GM23338 (cell line): ENCODE measurements at regions not wholly inside any gene's neighbourhood (a gene's known extent, or its start where the extent isn't known, plus 50 kb on each side); places are given as distances from the start of the nearest gene placed in this dataset.
"Not testable (repeated sequence)": the region's sequence is repeated elsewhere in the genome, so short reads cannot be mapped to it uniquely, and the experiment has no call there.

Experiments
- CREB1 ChIP-seq: fragments of 250-450 bp; sonication (Bioruptor Pico); IDR thresholded peaks from 2 replicates; pipeline ENCODE4 v1.5.0; 2020; ENCODE audit warnings: low read depth, mild to moderate bottlenecking, moderate library complexity
- EZH2 ChIP-seq: fragments of 200-600 bp; sonication (generic); IDR thresholded peaks from one replicate; pipeline ENCODE4 v1.8.0; 2017; ENCODE audit warnings: antibody characterized with exemption, mild to moderate bottlenecking, low read depth; ENCODE audit not compliant: unreplicated experiment
- EZH2phosphoT487 ChIP-seq: fragments of 200-600 bp; sonication (generic); IDR thresholded peaks from one replicate; pipeline ENCODE4 v1.8.1; 2018; ENCODE audit warnings: antibody characterized with exemption; ENCODE audit not compliant: unreplicated experiment
- JUNB ChIP-seq: IDR thresholded peaks from one replicate; pipeline ENCODE4 v1.6.1; 2016; ENCODE audit warnings: antibody characterized with exemption; ENCODE audit not compliant: unreplicated experiment
- NANOG ChIP-seq: IDR thresholded peaks from 2 replicates; pipeline ENCODE4 v1.6.1; 2016; ENCODE audit warnings: antibody characterized with exemption, borderline replicate concordance
- POLR2AphosphoS5 ChIP-seq: IDR thresholded peaks from 2 replicates; pipeline ENCODE4 v1.6.1; 2016; ENCODE audit warnings: antibody characterized with exemption, low read depth
- TF ChIP-seq, protein P1 (sequence below), 2 experiments: fragments of 200-600 bp in 1 of 2; sonication (generic) in 1 of 2; conservative IDR thresholded peaks; 2 replicates each; pipeline versions ENCODE4 v1.5.1 to v1.6.1; 2016 to 2017; ENCODE audit warnings: antibody characterized with exemption in 2 of 2, low read depth in 2 of 2, mild to moderate bottlenecking in 2 of 2, moderate library complexity in 1 of 2
- TF ChIP-seq, protein P2 (sequence below): IDR thresholded peaks from one replicate; pipeline ENCODE4 v1.6.1; 2018; ENCODE audit warnings: antibody characterized with exemption; ENCODE audit not compliant: unreplicated experiment
- TF ChIP-seq, protein P3 (sequence below): fragments of 250-450 bp; sonication (Bioruptor Pico); IDR thresholded peaks from 2 replicates; pipeline ENCODE4 v1.5.0; 2020; ENCODE audit warnings: mild to moderate bottlenecking, moderate library complexity

DNA sequence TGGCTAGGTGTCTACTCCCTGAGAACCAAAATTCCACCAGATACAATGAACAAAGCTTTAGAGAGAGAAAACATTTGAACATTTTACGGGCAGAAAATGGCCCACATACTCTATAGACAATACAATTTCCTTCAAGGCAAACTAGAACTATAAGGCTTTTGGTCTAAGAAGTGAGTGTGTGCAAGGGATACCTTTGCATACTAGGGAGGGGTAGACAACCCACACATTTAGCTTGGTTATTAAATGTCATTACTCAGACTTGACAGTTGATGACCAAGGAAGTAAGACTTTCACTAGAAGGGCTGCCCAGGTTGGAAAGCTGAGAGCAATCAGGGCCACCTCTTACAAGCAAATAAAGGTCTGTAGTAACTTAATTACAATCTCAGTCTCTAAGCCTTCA lies 64.0 kb upstream of the PLEKHM1 start:
- TF ChIP-seq, protein P1, sequence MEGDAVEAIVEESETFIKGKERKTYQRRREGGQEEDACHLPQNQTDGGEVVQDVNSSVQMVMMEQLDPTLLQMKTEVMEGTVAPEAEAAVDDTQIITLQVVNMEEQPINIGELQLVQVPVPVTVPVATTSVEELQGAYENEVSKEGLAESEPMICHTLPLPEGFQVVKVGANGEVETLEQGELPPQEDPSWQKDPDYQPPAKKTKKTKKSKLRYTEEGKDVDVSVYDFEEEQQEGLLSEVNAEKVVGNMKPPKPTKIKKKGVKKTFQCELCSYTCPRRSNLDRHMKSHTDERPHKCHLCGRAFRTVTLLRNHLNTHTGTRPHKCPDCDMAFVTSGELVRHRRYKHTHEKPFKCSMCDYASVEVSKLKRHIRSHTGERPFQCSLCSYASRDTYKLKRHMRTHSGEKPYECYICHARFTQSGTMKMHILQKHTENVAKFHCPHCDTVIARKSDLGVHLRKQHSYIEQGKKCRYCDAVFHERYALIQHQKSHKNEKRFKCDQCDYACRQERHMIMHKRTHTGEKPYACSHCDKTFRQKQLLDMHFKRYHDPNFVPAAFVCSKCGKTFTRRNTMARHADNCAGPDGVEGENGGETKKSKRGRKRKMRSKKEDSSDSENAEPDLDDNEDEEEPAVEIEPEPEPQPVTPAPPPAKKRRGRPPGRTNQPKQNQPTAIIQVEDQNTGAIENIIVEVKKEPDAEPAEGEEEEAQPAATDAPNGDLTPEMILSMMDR (conservative IDR thresholded peaks at IDR 0.05; ENCODE audit: low read depth in 2 of 2) = not testable (repeated sequence)
- not testable (repeated sequence) for TF ChIP-seq EZH2, CREB1, POLR2AphosphoS5, JUNB, EZH2phosphoT487, NANOG
- TF ChIP-seq, protein P2, sequence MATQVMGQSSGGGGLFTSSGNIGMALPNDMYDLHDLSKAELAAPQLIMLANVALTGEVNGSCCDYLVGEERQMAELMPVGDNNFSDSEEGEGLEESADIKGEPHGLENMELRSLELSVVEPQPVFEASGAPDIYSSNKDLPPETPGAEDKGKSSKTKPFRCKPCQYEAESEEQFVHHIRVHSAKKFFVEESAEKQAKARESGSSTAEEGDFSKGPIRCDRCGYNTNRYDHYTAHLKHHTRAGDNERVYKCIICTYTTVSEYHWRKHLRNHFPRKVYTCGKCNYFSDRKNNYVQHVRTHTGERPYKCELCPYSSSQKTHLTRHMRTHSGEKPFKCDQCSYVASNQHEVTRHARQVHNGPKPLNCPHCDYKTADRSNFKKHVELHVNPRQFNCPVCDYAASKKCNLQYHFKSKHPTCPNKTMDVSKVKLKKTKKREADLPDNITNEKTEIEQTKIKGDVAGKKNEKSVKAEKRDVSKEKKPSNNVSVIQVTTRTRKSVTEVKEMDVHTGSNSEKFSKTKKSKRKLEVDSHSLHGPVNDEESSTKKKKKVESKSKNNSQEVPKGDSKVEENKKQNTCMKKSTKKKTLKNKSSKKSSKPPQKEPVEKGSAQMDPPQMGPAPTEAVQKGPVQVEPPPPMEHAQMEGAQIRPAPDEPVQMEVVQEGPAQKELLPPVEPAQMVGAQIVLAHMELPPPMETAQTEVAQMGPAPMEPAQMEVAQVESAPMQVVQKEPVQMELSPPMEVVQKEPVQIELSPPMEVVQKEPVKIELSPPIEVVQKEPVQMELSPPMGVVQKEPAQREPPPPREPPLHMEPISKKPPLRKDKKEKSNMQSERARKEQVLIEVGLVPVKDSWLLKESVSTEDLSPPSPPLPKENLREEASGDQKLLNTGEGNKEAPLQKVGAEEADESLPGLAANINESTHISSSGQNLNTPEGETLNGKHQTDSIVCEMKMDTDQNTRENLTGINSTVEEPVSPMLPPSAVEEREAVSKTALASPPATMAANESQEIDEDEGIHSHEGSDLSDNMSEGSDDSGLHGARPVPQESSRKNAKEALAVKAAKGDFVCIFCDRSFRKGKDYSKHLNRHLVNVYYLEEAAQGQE = not testable (repeated sequence)
- TF ChIP-seq, protein P3, sequence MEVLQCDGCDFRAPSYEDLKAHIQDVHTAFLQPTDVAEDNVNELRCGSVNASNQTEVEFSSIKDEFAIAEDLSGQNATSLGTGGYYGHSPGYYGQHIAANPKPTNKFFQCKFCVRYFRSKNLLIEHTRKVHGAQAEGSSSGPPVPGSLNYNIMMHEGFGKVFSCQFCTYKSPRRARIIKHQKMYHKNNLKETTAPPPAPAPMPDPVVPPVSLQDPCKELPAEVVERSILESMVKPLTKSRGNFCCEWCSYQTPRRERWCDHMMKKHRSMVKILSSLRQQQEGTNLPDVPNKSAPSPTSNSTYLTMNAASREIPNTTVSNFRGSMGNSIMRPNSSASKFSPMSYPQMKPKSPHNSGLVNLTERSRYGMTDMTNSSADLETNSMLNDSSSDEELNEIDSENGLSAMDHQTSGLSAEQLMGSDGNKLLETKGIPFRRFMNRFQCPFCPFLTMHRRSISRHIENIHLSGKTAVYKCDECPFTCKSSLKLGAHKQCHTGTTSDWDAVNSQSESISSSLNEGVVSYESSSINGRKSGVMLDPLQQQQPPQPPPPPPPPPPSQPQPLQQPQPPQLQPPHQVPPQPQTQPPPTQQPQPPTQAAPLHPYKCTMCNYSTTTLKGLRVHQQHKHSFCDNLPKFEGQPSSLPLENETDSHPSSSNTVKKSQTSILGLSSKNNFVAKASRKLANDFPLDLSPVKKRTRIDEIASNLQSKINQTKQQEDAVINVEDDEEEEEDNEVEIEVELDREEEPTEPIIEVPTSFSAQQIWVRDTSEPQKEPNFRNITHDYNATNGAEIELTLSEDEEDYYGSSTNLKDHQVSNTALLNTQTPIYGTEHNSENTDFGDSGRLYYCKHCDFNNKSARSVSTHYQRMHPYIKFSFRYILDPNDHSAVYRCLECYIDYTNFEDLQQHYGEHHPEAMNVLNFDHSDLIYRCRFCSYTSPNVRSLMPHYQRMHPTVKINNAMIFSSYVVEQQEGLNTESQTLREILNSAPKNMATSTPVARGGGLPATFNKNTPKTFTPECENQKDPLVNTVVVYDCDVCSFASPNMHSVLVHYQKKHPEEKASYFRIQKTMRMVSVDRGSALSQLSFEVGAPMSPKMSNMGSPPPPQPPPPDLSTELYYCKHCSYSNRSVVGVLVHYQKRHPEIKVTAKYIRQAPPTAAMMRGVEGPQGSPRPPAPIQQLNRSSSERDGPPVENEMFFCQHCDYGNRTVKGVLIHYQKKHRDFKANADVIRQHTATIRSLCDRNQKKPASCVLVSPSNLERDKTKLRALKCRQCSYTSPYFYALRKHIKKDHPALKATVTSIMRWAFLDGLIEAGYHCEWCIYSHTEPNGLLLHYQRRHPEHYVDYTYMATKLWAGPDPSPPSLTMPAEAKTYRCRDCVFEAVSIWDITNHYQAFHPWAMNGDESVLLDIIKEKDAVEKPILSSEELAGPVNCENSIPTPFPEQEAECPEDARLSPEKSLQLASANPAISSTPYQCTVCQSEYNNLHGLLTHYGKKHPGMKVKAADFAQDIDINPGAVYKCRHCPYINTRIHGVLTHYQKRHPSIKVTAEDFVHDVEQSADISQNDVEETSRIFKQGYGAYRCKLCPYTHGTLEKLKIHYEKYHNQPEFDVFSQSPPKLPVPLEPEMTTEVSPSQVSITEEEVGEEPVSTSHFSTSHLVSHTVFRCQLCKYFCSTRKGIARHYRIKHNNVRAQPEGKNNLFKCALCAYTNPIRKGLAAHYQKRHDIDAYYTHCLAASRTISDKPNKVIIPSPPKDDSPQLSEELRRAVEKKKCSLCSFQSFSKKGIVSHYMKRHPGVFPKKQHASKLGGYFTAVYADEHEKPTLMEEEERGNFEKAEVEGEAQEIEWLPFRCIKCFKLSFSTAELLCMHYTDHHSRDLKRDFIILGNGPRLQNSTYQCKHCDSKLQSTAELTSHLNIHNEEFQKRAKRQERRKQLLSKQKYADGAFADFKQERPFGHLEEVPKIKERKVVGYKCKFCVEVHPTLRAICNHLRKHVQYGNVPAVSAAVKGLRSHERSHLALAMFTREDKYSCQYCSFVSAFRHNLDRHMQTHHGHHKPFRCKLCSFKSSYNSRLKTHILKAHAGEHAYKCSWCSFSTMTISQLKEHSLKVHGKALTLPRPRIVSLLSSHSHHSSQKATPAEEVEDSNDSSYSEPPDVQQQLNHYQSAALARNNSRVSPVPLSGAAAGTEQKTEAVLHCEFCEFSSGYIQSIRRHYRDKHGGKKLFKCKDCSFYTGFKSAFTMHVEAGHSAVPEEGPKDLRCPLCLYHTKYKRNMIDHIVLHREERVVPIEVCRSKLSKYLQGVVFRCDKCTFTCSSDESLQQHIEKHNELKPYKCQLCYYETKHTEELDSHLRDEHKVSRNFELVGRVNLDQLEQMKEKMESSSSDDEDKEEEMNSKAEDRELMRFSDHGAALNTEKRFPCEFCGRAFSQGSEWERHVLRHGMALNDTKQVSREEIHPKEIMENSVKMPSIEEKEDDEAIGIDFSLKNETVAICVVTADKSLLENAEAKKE (CRISPR knock-in tag) = not testable (repeated sequence)
